Stomach smooth muscle (tissue), 2 donors: ENCODE measurements at regions not wholly inside any gene's neighbourhood (a gene's known extent, or its start where the extent isn't known, plus 50 kb on each side); places are given as distances from the start of the nearest gene placed in this dataset.

Experiments used
- H3K27ac ChIP-seq: one replicate; pipeline ENCODE4 v1.7.0; 2013; ENCODE audit warnings: mild to moderate bottlenecking, low read length, inconsistent platforms
- H3K27me3 ChIP-seq, 2 donors: one replicate each; pipeline ENCODE4 v1.7.0; 2013; ENCODE audit warnings: low read length in 2 of 2; ENCODE audit not compliant: insufficient read depth in 2 of 2, control insufficient read depth in 1 of 2
- H3K36me3 ChIP-seq, 2 donors: one replicate each; pipeline ENCODE4 v1.7.0; 2013; ENCODE audit warnings: low read length in 2 of 2; ENCODE audit not compliant: control insufficient read depth in 2 of 2, insufficient read depth in 2 of 2
- H3K4me1 ChIP-seq: one replicate; pipeline ENCODE4 v1.7.0; 2013; ENCODE audit warnings: low read length; ENCODE audit not compliant: control insufficient read depth, insufficient read depth
- H3K4me3 ChIP-seq, 2 donors: one replicate each; pipeline ENCODE4 v1.7.0; 2013; ENCODE audit warnings: low read length in 2 of 2
- H3K9ac ChIP-seq, 2 donors: one replicate each; pipeline ENCODE4 v1.7.0; 2013; ENCODE audit warnings: low read length in 2 of 2, mild to moderate bottlenecking in 1 of 2
- H3K9me3 ChIP-seq, 2 donors: one replicate each; pipeline ENCODE4 v1.7.0; 2013; ENCODE audit warnings: low read length in 2 of 2; ENCODE audit not compliant: control insufficient read depth in 2 of 2
- donor health status: healthy.
- donor health status: Pancreatic carcinoma.

DNA sequence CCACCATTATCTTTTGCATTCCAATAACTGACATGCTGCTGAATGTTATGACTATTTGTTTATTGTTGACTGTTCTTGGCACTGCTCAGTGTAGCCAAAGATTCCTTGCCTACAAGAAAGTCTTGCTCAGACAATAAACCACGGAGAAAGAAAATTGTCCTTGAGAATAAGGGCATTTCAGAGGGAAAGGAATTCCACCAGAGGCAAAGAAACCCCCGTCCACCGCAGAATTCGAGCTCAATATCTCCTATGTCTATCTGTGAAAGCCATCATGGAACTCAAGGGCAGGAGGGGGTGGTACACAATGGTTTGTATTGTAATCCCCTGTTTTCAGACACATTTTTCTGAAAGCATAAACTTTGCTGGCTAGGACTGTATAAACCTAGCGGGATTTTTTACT lies 70.3 kb upstream of the ADAMTS16 start:
- Histone ChIP-seq H3K36me3 (no peaks in the 10 kb centered on the region), H3K27ac (no peak overlapping the region), H3K4me1 (no peaks in the 10 kb centered on the region), H3K4me3 (no peak overlapping the region), H3K9me3 (peaks cover 0 to 3% of the 10 kb centered on the region in 2 donors), H3K27me3 (no peaks in the 10 kb centered on the region), H3K9ac (no peak overlapping the region)

DNA sequence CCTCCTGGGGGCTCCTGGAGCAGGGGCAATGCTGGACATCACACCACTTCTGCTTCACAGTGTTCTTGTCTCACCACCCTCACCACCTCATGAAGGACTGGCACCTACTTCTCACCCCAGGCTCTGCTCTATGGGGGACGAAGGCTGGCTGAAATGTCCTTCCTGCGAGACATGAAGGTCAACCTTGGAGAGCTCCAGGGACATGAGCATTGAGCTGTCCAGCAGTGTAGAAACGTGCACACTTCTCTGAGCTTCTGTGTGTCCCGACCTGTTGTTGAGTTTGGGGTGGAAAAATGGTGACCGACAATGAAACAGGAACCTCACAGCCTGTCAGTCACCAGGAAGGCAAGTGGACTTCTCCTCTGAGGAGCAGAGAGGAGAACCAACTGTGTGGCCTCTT lies 68.6 kb upstream of the ADAMTS16 start:
- Histone ChIP-seq H3K27me3 (no peaks in the 10 kb centered on the region), H3K4me3 (no peak overlapping the region), H3K4me1 (no peaks in the 10 kb centered on the region), H3K9me3 (no peaks in the 10 kb centered on the region), H3K9ac (no peak overlapping the region), H3K27ac (no peak overlapping the region), H3K36me3 (no peaks in the 10 kb centered on the region)

DNA sequence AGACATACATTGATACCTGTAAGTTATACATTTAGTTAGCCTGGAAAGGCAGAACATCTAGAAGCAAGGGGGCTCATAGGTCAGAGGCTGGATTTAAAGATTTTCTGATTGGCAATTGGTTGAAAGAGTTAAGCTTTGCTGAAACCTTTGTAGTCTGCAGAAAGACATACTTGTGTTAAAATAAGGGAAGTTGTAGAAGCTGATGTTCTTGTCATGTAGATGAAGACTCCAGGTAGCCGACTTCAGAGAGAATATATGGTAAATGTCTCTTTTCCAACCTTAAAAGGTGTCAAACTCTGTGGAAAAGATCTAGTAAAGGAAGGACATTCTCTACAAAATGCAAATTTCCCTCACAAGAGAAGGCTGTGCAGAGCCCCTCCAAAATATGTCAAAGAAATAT lies 62.9 kb upstream of the ADAMTS16 start:
- H3K9me3 ChIP-seq: no peaks in the 10 kb centered on the region
- H3K4me3 ChIP-seq: no peak overlapping the region
- H3K36me3 ChIP-seq: no peaks in the 10 kb centered on the region
- H3K9ac ChIP-seq: no peak overlapping the region
- H3K4me1 ChIP-seq: no peaks in the 10 kb centered on the region
- H3K27ac ChIP-seq: no peak overlapping the region
- no peaks in the 10 kb centered on the region for H3K27me3 ChIP-seq

- Histone ChIP-seq H3K9me3 (no peaks in the 10 kb centered on the region), H3K36me3 (no peaks in the 10 kb centered on the region), H3K4me3 (no peak overlapping the region), H3K27ac (no peak overlapping the region), H3K4me1 (no peaks in the 10 kb centered on the region), H3K9ac (no peak overlapping the region), H3K27me3 (no peaks in the 10 kb centered on the region)
Observed at GRCh38 chr5:5078009-5078897, 61.9 kb upstream of the ADAMTS16 start.

GRCh38 chr5:5079876-5080275 lies 60.3 kb upstream of the ADAMTS16 start:
- H3K4me1 ChIP-seq: no peaks in the 10 kb centered on the region

DNA sequence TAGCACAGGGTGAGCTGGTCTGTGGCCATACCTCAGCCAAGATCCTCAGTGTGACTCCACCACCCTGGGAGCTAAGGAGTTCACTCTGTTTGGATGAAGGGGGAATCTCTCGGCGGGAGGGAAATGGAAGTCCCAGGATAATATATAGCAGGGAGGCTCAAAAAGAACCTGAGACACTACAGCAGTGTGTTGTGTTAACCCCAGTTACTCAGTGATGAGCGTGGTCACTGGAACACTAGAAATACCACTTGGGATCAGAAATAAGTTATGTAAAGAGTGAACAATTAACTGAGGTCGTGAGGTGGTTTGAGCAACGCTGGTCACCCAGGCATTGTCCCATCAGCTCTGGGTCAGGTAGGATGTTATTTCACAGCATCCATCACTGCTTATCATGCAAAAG lies 59.3 kb upstream of the ADAMTS16 start:
- no peak overlapping the region for H3K4me3 ChIP-seq
- H3K27me3 ChIP-seq: no peaks in the 10 kb centered on the region
- H3K4me1 ChIP-seq: no peaks in the 10 kb centered on the region
- no peak overlapping the region for H3K27ac ChIP-seq
- H3K36me3 ChIP-seq: no peaks in the 10 kb centered on the region
- no peaks in the 10 kb centered on the region for H3K9me3 ChIP-seq
- H3K9ac ChIP-seq: no peak overlapping the region

More at GRCh38 chr5:5079876-5080275, 60.3 kb upstream of the ADAMTS16 start:
- Histone ChIP-seq H3K9me3 (no peaks in the 10 kb centered on the region), H3K9ac (no peak overlapping the region), H3K36me3 (no peaks in the 10 kb centered on the region), H3K27ac (no peak overlapping the region), H3K4me3 (no peak overlapping the region), H3K27me3 (no peaks in the 10 kb centered on the region)

DNA sequence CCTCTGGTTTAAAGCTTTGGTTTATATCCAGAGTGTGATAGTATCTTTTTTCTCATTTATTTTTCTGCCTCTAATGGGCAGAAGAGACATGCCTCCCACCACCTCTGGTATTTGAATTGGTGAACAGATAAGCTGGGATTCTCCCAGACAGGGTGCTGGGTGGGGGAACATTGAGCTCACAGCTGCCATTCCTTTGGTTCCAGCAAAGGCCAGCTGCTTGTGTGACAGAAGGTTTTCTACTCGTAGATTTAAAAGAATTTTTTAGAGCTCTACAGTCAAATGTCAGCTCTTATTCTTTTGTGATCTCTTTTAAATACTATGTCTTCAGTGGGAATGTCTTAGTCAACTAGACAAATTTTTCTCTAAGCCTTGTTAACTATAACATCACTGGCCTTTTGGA lies 54.7 kb upstream of the ADAMTS16 start:
- no peaks in the 10 kb centered on the region for H3K27me3 ChIP-seq
- H3K36me3 ChIP-seq: no peaks in the 10 kb centered on the region
- H3K9me3 ChIP-seq: no peaks in the 10 kb centered on the region
- H3K4me1 ChIP-seq: no peaks in the 10 kb centered on the region
- H3K9ac ChIP-seq: no peak overlapping the region
- H3K4me3 ChIP-seq: no peak overlapping the region
- H3K27ac ChIP-seq: no peak overlapping the region

DNA sequence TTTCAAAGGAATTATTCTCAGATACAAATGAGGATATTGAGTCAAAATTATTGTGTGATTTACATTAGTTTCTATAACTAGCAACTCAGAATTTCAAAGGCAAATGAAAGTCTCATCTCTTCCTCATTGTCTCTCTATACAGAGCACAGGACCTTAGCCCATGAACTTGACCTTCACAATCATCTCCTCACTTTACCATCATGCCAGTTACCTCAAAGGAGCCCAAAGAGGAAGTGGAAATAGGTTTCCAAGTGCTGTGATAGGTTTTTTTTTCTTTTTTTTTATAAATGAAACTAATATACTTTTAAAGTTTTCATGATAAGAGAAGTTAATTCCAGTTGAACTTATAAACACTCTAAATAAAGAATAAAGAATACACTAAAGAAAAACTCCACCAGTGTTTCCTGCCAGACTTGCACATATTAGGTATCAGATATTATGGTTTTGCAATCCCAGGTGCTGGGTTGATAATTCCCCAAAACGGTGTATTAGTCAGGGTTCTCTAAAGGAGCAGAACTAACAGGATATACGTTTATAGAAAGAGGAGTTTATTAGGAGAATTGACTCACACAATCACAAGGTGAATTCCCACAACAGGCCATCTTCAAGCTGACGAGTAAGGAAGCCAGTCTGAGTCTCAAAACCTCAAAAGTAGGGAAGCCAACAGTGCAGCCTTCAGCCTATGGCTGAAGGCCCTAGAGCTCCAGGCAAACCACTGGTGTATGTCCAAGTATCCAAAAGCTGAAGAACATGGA lies 50.1 kb upstream of the ADAMTS16 start:
- no peaks in the 10 kb centered on the region for H3K27me3 ChIP-seq
- H3K9me3 ChIP-seq: no peaks in the 10 kb centered on the region
- H3K9ac ChIP-seq: no peak overlapping the region
- no peaks in the 10 kb centered on the region for H3K36me3 ChIP-seq
- no peaks in the 10 kb centered on the region for H3K4me1 ChIP-seq
- no peak overlapping the region for H3K27ac ChIP-seq
- H3K4me3 ChIP-seq: no peak overlapping the region
